GM23338 (cell line): ENCODE measurements at regions not wholly inside any gene's neighbourhood (a gene's known extent, or its start where the extent isn't known, plus 50 kb on each side); places are given as distances from the start of the nearest gene placed in this dataset.

Experiments
- ATAC-seq: fragments of 200-7000 bp; cut with Tn5 transposase; 3 replicates; pipeline ENCODE4 v1.9.1; 2020
- DNase-seq: peaks from one replicate; pipeline ENCODE4 v3.0.0-alpha.2; 2015; ENCODE audit warnings: low spot score
- H2AFZ ChIP-seq: fragments of 200-600 bp; sonication (generic); 2 replicates; pipeline ENCODE4 v1.8.0; 2016; ENCODE audit warnings: antibody characterized with exemption, mild to moderate bottlenecking, moderate library complexity
- H3F3A ChIP-seq: fragments of 200-600 bp; sonication (generic); replicated peaks from 2 replicates; pipeline ENCODE4 v1.8.0; 2017; ENCODE audit warnings: antibody characterized with exemption, mixed run types, low read depth
- H3K27ac ChIP-seq: fragments of 200-600 bp; sonication (generic); 2 replicates; pipeline ENCODE4 v1.6.1; 2016; ENCODE audit warnings: low read depth
- H3K27me3 ChIP-seq: fragments of 200-600 bp; sonication (generic); 2 replicates; pipeline ENCODE4 v1.8.0; 2016; ENCODE audit warnings: mild to moderate bottlenecking, mixed run types, moderate library complexity; ENCODE audit not compliant: insufficient read depth
- H3K36me3 ChIP-seq: fragments of 200-600 bp; sonication (generic); 2 replicates; pipeline ENCODE4 v1.8.0; 2016; ENCODE audit warnings: mild to moderate bottlenecking; ENCODE audit not compliant: insufficient read depth
- H3K4me1 ChIP-seq: fragments of 200-600 bp; sonication (generic); 2 replicates; pipeline ENCODE4 v1.8.0; 2016; ENCODE audit warnings: mild to moderate bottlenecking, moderate library complexity; ENCODE audit not compliant: insufficient read depth
- H3K4me2 ChIP-seq: fragments of 200-600 bp; sonication (generic); 2 replicates; pipeline ENCODE4 v1.7.1; 2017; ENCODE audit warnings: mixed run types
- H3K4me3 ChIP-seq: fragments of 200-600 bp; sonication (generic); 2 replicates; pipeline ENCODE4 v1.6.1; 2016; ENCODE audit warnings: mixed run types
- H3K79me2 ChIP-seq: fragments of 200-600 bp; sonication (generic); replicated peaks from 2 replicates; pipeline ENCODE4 v1.8.0; 2017; ENCODE audit warnings: mild to moderate bottlenecking; ENCODE audit not compliant: insufficient read depth
- H3K9me2 ChIP-seq: fragments of 200-600 bp; sonication (generic); 2 replicates; pipeline ENCODE4 v1.8.0; 2017; ENCODE audit not compliant: insufficient read depth
- H4K20me1 ChIP-seq: fragments of 200-600 bp; sonication (generic); replicated peaks from 2 replicates; pipeline ENCODE4 v1.8.0; 2017; ENCODE audit warnings: mild to moderate bottlenecking; ENCODE audit not compliant: insufficient read depth
- H3K27ac Mint-ChIP-seq: 2 replicates; pipeline ENCODE4 v1.8.0; 2020; ENCODE audit warnings: inconsistent platforms, mild to moderate bottlenecking, moderate library complexity, mixed read lengths
- H3K27me3 Mint-ChIP-seq: 3 replicates; pipeline ENCODE4 v1.8.0; 2022; ENCODE audit warnings: low read depth, mild to moderate bottlenecking, moderate library complexity, mixed read lengths, inconsistent platforms; ENCODE audit not compliant: insufficient read depth, poor library complexity
- H3K36me3 Mint-ChIP-seq: 3 replicates; pipeline ENCODE4 v1.8.0; 2021; ENCODE audit warnings: low read depth, mild to moderate bottlenecking, inconsistent platforms, moderate library complexity, mixed read lengths
- H3K4me1 Mint-ChIP-seq: 3 replicates; pipeline ENCODE4 v1.8.0; 2020; ENCODE audit warnings: mild to moderate bottlenecking, inconsistent platforms, mixed read lengths
- H3K4me3 Mint-ChIP-seq: 3 replicates; pipeline ENCODE4 v1.8.0; 2021; ENCODE audit warnings: moderate library complexity, mild to moderate bottlenecking, inconsistent platforms, mixed read lengths
- H3K9me3 Mint-ChIP-seq: 3 replicates; pipeline ENCODE4 v1.8.0; 2020; ENCODE audit warnings: moderate library complexity, mild to moderate bottlenecking, inconsistent platforms, mixed read lengths
- ETS1 ChIP-seq: IDR thresholded peaks from 2 replicates; pipeline ENCODE4 v1.6.1; 2016; ENCODE audit warnings: antibody characterized with exemption
- EZH2 ChIP-seq: fragments of 200-600 bp; sonication (generic); IDR thresholded peaks from one replicate; pipeline ENCODE4 v1.8.0; 2017; ENCODE audit warnings: antibody characterized with exemption, mild to moderate bottlenecking, low read depth; ENCODE audit not compliant: unreplicated experiment
- EZH2phosphoT487 ChIP-seq: fragments of 200-600 bp; sonication (generic); IDR thresholded peaks from one replicate; pipeline ENCODE4 v1.8.1; 2018; ENCODE audit warnings: antibody characterized with exemption; ENCODE audit not compliant: unreplicated experiment
- JUNB ChIP-seq: IDR thresholded peaks from one replicate; pipeline ENCODE4 v1.6.1; 2016; ENCODE audit warnings: antibody characterized with exemption; ENCODE audit not compliant: unreplicated experiment
- NANOG ChIP-seq: IDR thresholded peaks from 2 replicates; pipeline ENCODE4 v1.6.1; 2016; ENCODE audit warnings: antibody characterized with exemption, borderline replicate concordance
- STAT1 ChIP-seq: IDR thresholded peaks from one replicate; pipeline ENCODE4 v1.6.1; 2016; ENCODE audit warnings: antibody characterized with exemption; ENCODE audit not compliant: unreplicated experiment
- ZNF114 ChIP-seq: fragments of 250-450 bp; sonication (Bioruptor Pico); IDR thresholded peaks from 2 replicates; pipeline ENCODE4 v1.5.0; 2020; ENCODE audit warnings: mild to moderate bottlenecking, moderate library complexity
- ZNF331 ChIP-seq: fragments of 250-450 bp; sonication (Bioruptor Pico); IDR thresholded peaks from 2 replicates; pipeline ENCODE4 v1.5.0; 2020; ENCODE audit warnings: low read depth, mild to moderate bottlenecking, moderate library complexity
- TF ChIP-seq, protein P1 (sequence below): fragments of 250-450 bp; sonication (Bioruptor Pico); IDR thresholded peaks from 2 replicates; pipeline ENCODE4 v1.5.0; 2020; ENCODE audit warnings: mild to moderate bottlenecking, moderate library complexity
- TF ChIP-seq, protein P2 (sequence below): IDR thresholded peaks from one replicate; pipeline ENCODE4 v1.6.1; 2018; ENCODE audit warnings: antibody characterized with exemption; ENCODE audit not compliant: unreplicated experiment

DNA sequence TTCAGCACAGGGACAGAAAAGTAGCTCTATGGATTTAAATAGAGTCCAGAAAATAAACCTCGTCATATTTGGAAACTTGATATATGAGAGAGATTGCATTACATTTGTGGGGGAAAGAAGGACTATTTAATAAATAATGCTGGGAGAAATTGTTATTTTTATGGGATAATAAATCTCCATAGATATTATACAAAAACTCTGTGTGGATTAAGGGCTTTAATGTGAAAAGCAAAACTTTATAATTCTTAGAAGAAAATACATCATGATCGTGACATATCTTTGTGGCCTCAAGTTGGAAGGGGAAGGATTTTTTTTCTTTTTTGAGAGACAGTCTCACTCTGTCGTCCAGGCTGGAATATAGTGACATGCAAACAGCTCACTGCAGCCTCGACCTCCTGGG lies 95.0 kb upstream of the LEP start:
- Mint-ChIP-seq H3K27ac (no peak overlapping the region), H3K4me1 (peaks cover 8% of the 10 kb centered on the region; the same call in 2 of the 3 replicates), H3K27me3 (peaks cover 6% of the 10 kb centered on the region), H3K36me3 (peaks cover 3% of the 10 kb centered on the region; the same call in 1 of the 3 replicates), H3K9me3 (peaks cover 11% of the 10 kb centered on the region), H3K4me3 (no peak overlapping the region)
- Histone ChIP-seq H4K20me1 (no peaks in the 10 kb centered on the region), H3K79me2 (no peaks in the 10 kb centered on the region), H2AFZ (no peak overlapping the region), H3K4me2 (0 out of 2 replicates have a peak overlapping the region, but pooled peaks have one; percentile 16), H3K36me3 (no peaks in the 10 kb centered on the region; the same call in 1 of the 2 replicates), H3K9me2 (no peaks in the 10 kb centered on the region), H3F3A (no peaks in the 10 kb centered on the region), H3K27ac (no peak overlapping the region), H3K27me3 (peaks cover 7% of the 10 kb centered on the region; the same call in 1 of the 2 replicates), H3K4me1 (peaks cover 21% of the 10 kb centered on the region), H3K4me3 (no peak overlapping the region)
- TF ChIP-seq NANOG (no peak), EZH2phosphoT487 (no peak), ZNF331 (CRISPR knock-in tag) (no peak), ZNF114 (CRISPR knock-in tag) (no peak), JUNB (no peak), STAT1 (no peak)
- ATAC-seq (no peak), DNase-seq (no peak)

DNA sequence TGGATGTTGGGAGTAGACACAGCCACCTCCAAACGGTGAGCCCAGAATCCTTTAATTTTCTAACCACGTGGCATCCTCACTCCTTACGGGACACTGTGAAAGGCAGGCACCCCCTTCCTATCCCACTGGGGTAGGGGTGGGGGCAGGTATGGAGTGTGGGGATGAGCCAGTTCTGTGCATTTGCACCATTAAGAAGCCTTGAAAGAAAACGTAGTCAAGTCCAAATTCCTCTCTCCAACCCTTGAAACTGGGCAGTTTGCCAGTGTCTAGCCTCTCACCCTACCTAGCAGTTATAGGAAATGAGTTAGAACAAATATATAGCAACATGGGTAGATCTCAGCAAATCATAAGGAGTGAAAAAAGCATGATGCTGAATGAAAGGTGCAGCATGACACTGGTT lies 92.4 kb upstream of the LEP start:
- Mint-ChIP-seq H3K4me1 (peaks cover 10% of the 10 kb centered on the region; the same call in 2 of the 3 replicates), H3K27ac (no peak overlapping the region), H3K36me3 (no peaks in the 10 kb centered on the region), H3K9me3 (peaks cover 6% of the 10 kb centered on the region; the same call in 2 of the 3 replicates), H3K4me3 (no peak overlapping the region), H3K27me3 (peaks cover 6% of the 10 kb centered on the region)
- Histone ChIP-seq H3K9me2 (no peaks in the 10 kb centered on the region), H3K27ac (no peak overlapping the region), H3K4me3 (no peak overlapping the region), H3K36me3 (no peaks in the 10 kb centered on the region; the same call in 1 of the 2 replicates), H3K79me2 (no peaks in the 10 kb centered on the region), H3K4me2 (no peak overlapping the region), H4K20me1 (no peaks in the 10 kb centered on the region), H2AFZ (no peak overlapping the region), H3K27me3 (peaks cover 9% of the 10 kb centered on the region; the same call in 1 of the 2 replicates), H3F3A (no peaks in the 10 kb centered on the region), H3K4me1 (peaks cover 21% of the 10 kb centered on the region)
- ATAC-seq (no peak), DNase-seq (no peak)
- TF ChIP-seq EZH2 (no peak), EZH2phosphoT487 (no peak), JUNB (no peak), ZNF114 (CRISPR knock-in tag) (no peak), STAT1 (no peak), NANOG (no peak), ETS1 (no peak)
- TF ChIP-seq, protein P1, sequence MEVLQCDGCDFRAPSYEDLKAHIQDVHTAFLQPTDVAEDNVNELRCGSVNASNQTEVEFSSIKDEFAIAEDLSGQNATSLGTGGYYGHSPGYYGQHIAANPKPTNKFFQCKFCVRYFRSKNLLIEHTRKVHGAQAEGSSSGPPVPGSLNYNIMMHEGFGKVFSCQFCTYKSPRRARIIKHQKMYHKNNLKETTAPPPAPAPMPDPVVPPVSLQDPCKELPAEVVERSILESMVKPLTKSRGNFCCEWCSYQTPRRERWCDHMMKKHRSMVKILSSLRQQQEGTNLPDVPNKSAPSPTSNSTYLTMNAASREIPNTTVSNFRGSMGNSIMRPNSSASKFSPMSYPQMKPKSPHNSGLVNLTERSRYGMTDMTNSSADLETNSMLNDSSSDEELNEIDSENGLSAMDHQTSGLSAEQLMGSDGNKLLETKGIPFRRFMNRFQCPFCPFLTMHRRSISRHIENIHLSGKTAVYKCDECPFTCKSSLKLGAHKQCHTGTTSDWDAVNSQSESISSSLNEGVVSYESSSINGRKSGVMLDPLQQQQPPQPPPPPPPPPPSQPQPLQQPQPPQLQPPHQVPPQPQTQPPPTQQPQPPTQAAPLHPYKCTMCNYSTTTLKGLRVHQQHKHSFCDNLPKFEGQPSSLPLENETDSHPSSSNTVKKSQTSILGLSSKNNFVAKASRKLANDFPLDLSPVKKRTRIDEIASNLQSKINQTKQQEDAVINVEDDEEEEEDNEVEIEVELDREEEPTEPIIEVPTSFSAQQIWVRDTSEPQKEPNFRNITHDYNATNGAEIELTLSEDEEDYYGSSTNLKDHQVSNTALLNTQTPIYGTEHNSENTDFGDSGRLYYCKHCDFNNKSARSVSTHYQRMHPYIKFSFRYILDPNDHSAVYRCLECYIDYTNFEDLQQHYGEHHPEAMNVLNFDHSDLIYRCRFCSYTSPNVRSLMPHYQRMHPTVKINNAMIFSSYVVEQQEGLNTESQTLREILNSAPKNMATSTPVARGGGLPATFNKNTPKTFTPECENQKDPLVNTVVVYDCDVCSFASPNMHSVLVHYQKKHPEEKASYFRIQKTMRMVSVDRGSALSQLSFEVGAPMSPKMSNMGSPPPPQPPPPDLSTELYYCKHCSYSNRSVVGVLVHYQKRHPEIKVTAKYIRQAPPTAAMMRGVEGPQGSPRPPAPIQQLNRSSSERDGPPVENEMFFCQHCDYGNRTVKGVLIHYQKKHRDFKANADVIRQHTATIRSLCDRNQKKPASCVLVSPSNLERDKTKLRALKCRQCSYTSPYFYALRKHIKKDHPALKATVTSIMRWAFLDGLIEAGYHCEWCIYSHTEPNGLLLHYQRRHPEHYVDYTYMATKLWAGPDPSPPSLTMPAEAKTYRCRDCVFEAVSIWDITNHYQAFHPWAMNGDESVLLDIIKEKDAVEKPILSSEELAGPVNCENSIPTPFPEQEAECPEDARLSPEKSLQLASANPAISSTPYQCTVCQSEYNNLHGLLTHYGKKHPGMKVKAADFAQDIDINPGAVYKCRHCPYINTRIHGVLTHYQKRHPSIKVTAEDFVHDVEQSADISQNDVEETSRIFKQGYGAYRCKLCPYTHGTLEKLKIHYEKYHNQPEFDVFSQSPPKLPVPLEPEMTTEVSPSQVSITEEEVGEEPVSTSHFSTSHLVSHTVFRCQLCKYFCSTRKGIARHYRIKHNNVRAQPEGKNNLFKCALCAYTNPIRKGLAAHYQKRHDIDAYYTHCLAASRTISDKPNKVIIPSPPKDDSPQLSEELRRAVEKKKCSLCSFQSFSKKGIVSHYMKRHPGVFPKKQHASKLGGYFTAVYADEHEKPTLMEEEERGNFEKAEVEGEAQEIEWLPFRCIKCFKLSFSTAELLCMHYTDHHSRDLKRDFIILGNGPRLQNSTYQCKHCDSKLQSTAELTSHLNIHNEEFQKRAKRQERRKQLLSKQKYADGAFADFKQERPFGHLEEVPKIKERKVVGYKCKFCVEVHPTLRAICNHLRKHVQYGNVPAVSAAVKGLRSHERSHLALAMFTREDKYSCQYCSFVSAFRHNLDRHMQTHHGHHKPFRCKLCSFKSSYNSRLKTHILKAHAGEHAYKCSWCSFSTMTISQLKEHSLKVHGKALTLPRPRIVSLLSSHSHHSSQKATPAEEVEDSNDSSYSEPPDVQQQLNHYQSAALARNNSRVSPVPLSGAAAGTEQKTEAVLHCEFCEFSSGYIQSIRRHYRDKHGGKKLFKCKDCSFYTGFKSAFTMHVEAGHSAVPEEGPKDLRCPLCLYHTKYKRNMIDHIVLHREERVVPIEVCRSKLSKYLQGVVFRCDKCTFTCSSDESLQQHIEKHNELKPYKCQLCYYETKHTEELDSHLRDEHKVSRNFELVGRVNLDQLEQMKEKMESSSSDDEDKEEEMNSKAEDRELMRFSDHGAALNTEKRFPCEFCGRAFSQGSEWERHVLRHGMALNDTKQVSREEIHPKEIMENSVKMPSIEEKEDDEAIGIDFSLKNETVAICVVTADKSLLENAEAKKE (CRISPR knock-in tag), result no peak
- TF ChIP-seq, protein P2, sequence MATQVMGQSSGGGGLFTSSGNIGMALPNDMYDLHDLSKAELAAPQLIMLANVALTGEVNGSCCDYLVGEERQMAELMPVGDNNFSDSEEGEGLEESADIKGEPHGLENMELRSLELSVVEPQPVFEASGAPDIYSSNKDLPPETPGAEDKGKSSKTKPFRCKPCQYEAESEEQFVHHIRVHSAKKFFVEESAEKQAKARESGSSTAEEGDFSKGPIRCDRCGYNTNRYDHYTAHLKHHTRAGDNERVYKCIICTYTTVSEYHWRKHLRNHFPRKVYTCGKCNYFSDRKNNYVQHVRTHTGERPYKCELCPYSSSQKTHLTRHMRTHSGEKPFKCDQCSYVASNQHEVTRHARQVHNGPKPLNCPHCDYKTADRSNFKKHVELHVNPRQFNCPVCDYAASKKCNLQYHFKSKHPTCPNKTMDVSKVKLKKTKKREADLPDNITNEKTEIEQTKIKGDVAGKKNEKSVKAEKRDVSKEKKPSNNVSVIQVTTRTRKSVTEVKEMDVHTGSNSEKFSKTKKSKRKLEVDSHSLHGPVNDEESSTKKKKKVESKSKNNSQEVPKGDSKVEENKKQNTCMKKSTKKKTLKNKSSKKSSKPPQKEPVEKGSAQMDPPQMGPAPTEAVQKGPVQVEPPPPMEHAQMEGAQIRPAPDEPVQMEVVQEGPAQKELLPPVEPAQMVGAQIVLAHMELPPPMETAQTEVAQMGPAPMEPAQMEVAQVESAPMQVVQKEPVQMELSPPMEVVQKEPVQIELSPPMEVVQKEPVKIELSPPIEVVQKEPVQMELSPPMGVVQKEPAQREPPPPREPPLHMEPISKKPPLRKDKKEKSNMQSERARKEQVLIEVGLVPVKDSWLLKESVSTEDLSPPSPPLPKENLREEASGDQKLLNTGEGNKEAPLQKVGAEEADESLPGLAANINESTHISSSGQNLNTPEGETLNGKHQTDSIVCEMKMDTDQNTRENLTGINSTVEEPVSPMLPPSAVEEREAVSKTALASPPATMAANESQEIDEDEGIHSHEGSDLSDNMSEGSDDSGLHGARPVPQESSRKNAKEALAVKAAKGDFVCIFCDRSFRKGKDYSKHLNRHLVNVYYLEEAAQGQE, result no peak
